ENCODE measurements at regions not wholly inside any gene's neighbourhood (a gene's known extent, or its start where the extent isn't known, plus 50 kb on each side); places are given as distances from the start of the nearest gene placed in this dataset.

- BruUV-seq (replicated peaks) = no TSS peak
- Histone ChIP-seq H3K4me3 (no peak overlapping the region), H3K36me3 (ENCODE audit: control insufficient read depth in 2 of 2, insufficient read depth in 2 of 2, low read length in 1 of 2) (no peaks in the 10 kb centered on the region), H3K9me3 (replicated peaks; ENCODE audit: control insufficient read depth, insufficient read depth, low read length) (no peaks in the 10 kb centered on the region; the same call in 2 of the 3 replicates), H3K4me1 (ENCODE audit: control insufficient read depth, insufficient read depth, low read length) (no peaks in the 10 kb centered on the region), H3K27me3 (replicated peaks in 1 of 2; ENCODE audit: control insufficient read depth in 2 of 2, insufficient read depth in 2 of 2, low read length in 1 of 2) (no peaks in the 10 kb centered on the region), H3K4me2 (ENCODE audit: control insufficient read depth, insufficient read depth) (no peak overlapping the region), H3K9ac (ENCODE audit: control insufficient read depth, insufficient read depth, low read length) (no peak overlapping the region), H3K27ac (ENCODE audit: control insufficient read depth, insufficient read depth) (no peak overlapping the region), H2AFZ (ENCODE audit: control insufficient read depth, low read depth, low read length) (no peak overlapping the region), H3K79me2 (ENCODE audit: control insufficient read depth, insufficient read depth, low read length) (no peaks in the 10 kb centered on the region), H4K20me1 (ENCODE audit: control insufficient read depth, insufficient read depth) (no peaks in the 10 kb centered on the region)
- intact Hi-C loops (cut with micrococcal nuclease; ENCODE audit: unreplicated experiment) (loop anchor here (5.0 to 10.0 kb wide), 2 partner anchors 290 to 423 kb away; no protein-coding TSS in a partner anchor), in situ Hi-C loops (cut with MboI) (no loop called here)
- DNase-seq (ENCODE audit: low read depth, low spot score) (no peak), ATAC-seq (no peak), FAIRE-seq (no peak)
- ChIA-PET SMC1A (ENCODE audit: uncharacterized antibody, unreplicated experiment) (interaction anchor here (0.7 to 2.2 kb wide), 4 partner anchors 24 to 289 kb away, joined by 3 to 9 read pairs (median 6); no protein-coding TSS in a partner anchor), POLR2A (no interaction called here), CTCF (interaction anchor here (0.7 to 2.0 kb wide), 7 partner anchors 14 to 1006 kb away, joined by 3 to 25 read pairs (median 3); no protein-coding TSS in a partner anchor), RAD21 (ENCODE audit: unreplicated experiment) (interaction anchor here (0.7 to 1.8 kb wide), 4 partner anchors 46 to 1385 kb away, joined by 3 to 16 read pairs (median 4); no protein-coding TSS in a partner anchor)
- TF ChIP-seq PBX3 (IDR thresholded peaks at IDR 0.05; ENCODE audit: insufficient replicate concordance, low read depth, low read length) (no peak), FOXM1 (IDR thresholded peaks at IDR 0.05; ENCODE audit: low read depth, low read length) (no peak), HCFC1 (IDR thresholded peaks at IDR 0.05; ENCODE audit: low read length) (no peak), ZBED1 (IDR thresholded peaks at IDR 0.05; ENCODE audit: borderline replicate concordance) (no peak), SRF (IDR thresholded peaks at IDR 0.05; ENCODE audit: low read depth in 2 of 2, low read length in 2 of 2) (no peak), NRF1 (conservative IDR thresholded peaks at IDR 0.05; ENCODE audit: low read depth, low read length) (no peak), CBX3 (IDR thresholded peaks at IDR 0.05; ENCODE audit: borderline replicate concordance, low read depth) (no peak), ATF3 (IDR thresholded peaks at IDR 0.05; ENCODE audit: borderline replicate concordance, extremely low read depth, low read depth, low read length) (no peak), SP1 (IDR thresholded peaks at IDR 0.05; ENCODE audit: low read depth, low read length) (no peak), SIN3A (IDR thresholded peaks at IDR 0.05; ENCODE audit: low read depth, low read length) (no peak), ATF7 (IDR thresholded peaks at IDR 0.05; ENCODE audit: low read depth) (no peak), CHD1 (IDR thresholded peaks at IDR 0.05; ENCODE audit: low read depth, low read length) (no peak)
- 6% methylated on average over 1 of the region's 1 CpG for WGBS (ENCODE audit: insufficient coverage, insufficient replicate concordance, low lambda C conversion rate, missing lambda C conversion rate)
These were observed 329.9 kb upstream of the AGTR1 start for GRCh38 chr3:148367756-148368155.
